Keratinocyte (primary cell): ENCODE measurements at regions not wholly inside any gene's neighbourhood (a gene's known extent, or its start where the extent isn't known, plus 50 kb on each side); places are given as distances from the start of the nearest gene placed in this dataset.

Source experiments
- DNase-seq: peaks from one replicate; pipeline ENCODE4 v3.0.0-alpha.2; 2011; ENCODE audit warnings: low read depth, missing footprints, low spot score
- FAIRE-seq: peaks from 2 replicates; lab custom pipeline; 2011; peaks lifted over from hg19 to GRCh38; lab: Jason Lieb, UNC
- H2AFZ ChIP-seq: 2 replicates; pipeline ENCODE4 v1.6.0; 2012; ENCODE audit warnings: low read length, control low read depth, inconsistent platforms; ENCODE audit not compliant: control insufficient read depth
- H3K27ac ChIP-seq: 2 replicates; pipeline ENCODE4 v1.5.1; 2011; ENCODE audit warnings: low read length; ENCODE audit not compliant: control insufficient read depth, insufficient read depth
- H3K27me3 ChIP-seq: 3 replicates; pipeline ENCODE4 v1.6.0; 2011; ENCODE audit warnings: low read length; ENCODE audit not compliant: control insufficient read depth, insufficient read depth; ENCODE audit errors: extremely low read depth
- H3K36me3 ChIP-seq, 2 experiments: 2 replicates in 1 of 2; 3 replicates in 1 of 2; pipeline ENCODE4 v1.5.1; 2011; ENCODE audit warnings: low read length in 2 of 2, mild to moderate bottlenecking in 1 of 2; ENCODE audit not compliant: control insufficient read depth in 2 of 2, insufficient read depth in 2 of 2; ENCODE audit errors: extremely low read depth in 1 of 2
- H3K4me1 ChIP-seq: 3 replicates; pipeline ENCODE4 v1.5.1; 2011; ENCODE audit warnings: low read length; ENCODE audit not compliant: control insufficient read depth, insufficient read depth; ENCODE audit errors: extremely low read depth
- H3K4me2 ChIP-seq: 3 replicates; pipeline ENCODE4 v1.6.0; 2011; ENCODE audit warnings: low read depth, low read length; ENCODE audit not compliant: control insufficient read depth, insufficient read depth; ENCODE audit errors: extremely low read depth
- H3K4me3 ChIP-seq, 3 experiments: fragments of 200-600 bp in 1 of 3; sonication (generic) in 1 of 3; 2 replicates in 2 of 3; 3 replicates in 1 of 3; pipeline ENCODE4 v1.5.1; 2011 to 2016; ENCODE audit warnings: low read length in 3 of 3, mild to moderate bottlenecking in 3 of 3, control low read depth in 2 of 3, inconsistent platforms in 1 of 3, low read depth in 1 of 3, mixed read lengths in 1 of 3, mixed run types in 1 of 3, moderate library complexity in 1 of 3; ENCODE audit not compliant: control insufficient read depth in 2 of 3, insufficient read depth in 2 of 3; ENCODE audit errors: extremely low read depth in 1 of 3
- H3K79me2 ChIP-seq: 2 replicates; pipeline ENCODE4 v1.6.0; 2012; ENCODE audit warnings: low read length; ENCODE audit not compliant: control insufficient read depth, insufficient read depth
- H3K9ac ChIP-seq: 3 replicates; pipeline ENCODE4 v1.6.0; 2011; ENCODE audit warnings: low read length; ENCODE audit not compliant: control insufficient read depth, insufficient read depth; ENCODE audit errors: extremely low read depth
- H3K9me1 ChIP-seq: 3 replicates; pipeline ENCODE4 v1.6.0; 2011; ENCODE audit warnings: low read length; ENCODE audit not compliant: control insufficient read depth, insufficient read depth; ENCODE audit errors: extremely low read depth
- H3K9me3 ChIP-seq: 2 replicates; pipeline ENCODE4 v1.5.1; 2012; ENCODE audit warnings: low read depth, low read length; ENCODE audit not compliant: control insufficient read depth
- H4K20me1 ChIP-seq: 3 replicates; pipeline ENCODE4 v1.6.0; 2011; ENCODE audit warnings: low read length; ENCODE audit not compliant: control insufficient read depth, insufficient read depth; ENCODE audit errors: extremely low read depth
- CTCF ChIP-seq, 3 experiments: IDR thresholded peaks in 1 of 3; conservative IDR thresholded peaks in 1 of 3; optimal IDR thresholded peaks in 1 of 3; 2 replicates in 2 of 3; 3 replicates in 1 of 3; pipeline versions ENCODE3 to v1.5.1; 2011; ENCODE audit warnings: low read length in 3 of 3, mild to moderate bottlenecking in 3 of 3, moderate library complexity in 2 of 3, control low read depth in 1 of 3, inconsistent platforms in 1 of 3; ENCODE audit not compliant: insufficient read depth in 2 of 3; ENCODE audit errors: extremely low read depth in 1 of 3
- EZH2 ChIP-seq: IDR thresholded peaks from one replicate; pipeline ENCODE4 v1.6.1; 2012; ENCODE audit warnings: inconsistent platforms, mild to moderate bottlenecking, low read length, moderate library complexity
- dilution Hi-C: fragments of 300-500 bp; cut with MboI; formaldehyde crosslinking; loops from one replicate; pipeline ENCODE4 v1.7.0; 2020; ENCODE audit warnings: low sequenced_read_pairs; ENCODE audit not compliant: extremely low pct_ligation_motif_present

- Histone ChIP-seq H3K9me3 (no peaks in the 10 kb centered on the region), H3K36me3 (no peaks in the 10 kb centered on the region), H3K9ac (no peak overlapping the region), H3K4me3 (no peak overlapping the region), H3K79me2 (no peaks in the 10 kb centered on the region), H3K27me3 (no peaks in the 10 kb centered on the region), H3K4me1 (no peaks in the 10 kb centered on the region), H4K20me1 (no peaks in the 10 kb centered on the region), H3K4me2 (no peak overlapping the region), H2AFZ (no peak overlapping the region), H3K9me1 (no peaks in the 10 kb centered on the region), H3K27ac (no peak overlapping the region)
- DNase-seq (no peak), FAIRE-seq (no peak)
- TF ChIP-seq CTCF (optimal IDR thresholded peaks at IDR 0.05 in 1 of 3, IDR thresholded peaks at IDR 0.05 in 1 of 3, conservative IDR thresholded peaks at IDR 0.05 in 1 of 3; ENCODE audit: extremely low read depth in 1 of 3, insufficient read depth in 2 of 3, low read length in 3 of 3) (no peak), EZH2 (no peak)
- dilution Hi-C loops, result no loop called here
Observed at GRCh38 chr1:87884581-87884980, 555.9 kb downstream of the LMO4 start.

GRCh38 chr1:87885278-87886025, 556.8 kb downstream of the LMO4 start:
- no peaks in the 10 kb centered on the region for H3K79me2 ChIP-seq
- no peak overlapping the region for H3K27ac ChIP-seq
- no peaks in the 10 kb centered on the region for H3K4me1 ChIP-seq
- no peak overlapping the region for H3K9ac ChIP-seq
- H2AFZ ChIP-seq, result no peak overlapping the region
- FAIRE-seq, result no peak
- H4K20me1 ChIP-seq, result no peaks in the 10 kb centered on the region
- no peak for DNase-seq
- H3K9me3 ChIP-seq, result no peaks in the 10 kb centered on the region
- no peaks in the 10 kb centered on the region for H3K9me1 ChIP-seq
- no peaks in the 10 kb centered on the region for H3K27me3 ChIP-seq
- no peaks in the 10 kb centered on the region for H3K36me3 ChIP-seq
- dilution Hi-C loops, result no loop called here
- TF ChIP-seq CTCF (optimal IDR thresholded peaks at IDR 0.05 in 1 of 3, IDR thresholded peaks at IDR 0.05 in 1 of 3, conservative IDR thresholded peaks at IDR 0.05 in 1 of 3; ENCODE audit: extremely low read depth in 1 of 3, insufficient read depth in 2 of 3, low read length in 3 of 3) (no peak), EZH2 (no peak)
- no peak overlapping the region for H3K4me2 ChIP-seq
- H3K4me3 ChIP-seq, result no peak overlapping the region
